ENCODE measurements at regions not wholly inside any gene's neighbourhood (a gene's known extent, or its start where the extent isn't known, plus 50 kb on each side); places are given as distances from the start of the nearest gene placed in this dataset.
"Not testable (repeated sequence)": the region's sequence is repeated elsewhere in the genome, so short reads cannot be mapped to it uniquely, and the experiment has no call there.

DNA sequence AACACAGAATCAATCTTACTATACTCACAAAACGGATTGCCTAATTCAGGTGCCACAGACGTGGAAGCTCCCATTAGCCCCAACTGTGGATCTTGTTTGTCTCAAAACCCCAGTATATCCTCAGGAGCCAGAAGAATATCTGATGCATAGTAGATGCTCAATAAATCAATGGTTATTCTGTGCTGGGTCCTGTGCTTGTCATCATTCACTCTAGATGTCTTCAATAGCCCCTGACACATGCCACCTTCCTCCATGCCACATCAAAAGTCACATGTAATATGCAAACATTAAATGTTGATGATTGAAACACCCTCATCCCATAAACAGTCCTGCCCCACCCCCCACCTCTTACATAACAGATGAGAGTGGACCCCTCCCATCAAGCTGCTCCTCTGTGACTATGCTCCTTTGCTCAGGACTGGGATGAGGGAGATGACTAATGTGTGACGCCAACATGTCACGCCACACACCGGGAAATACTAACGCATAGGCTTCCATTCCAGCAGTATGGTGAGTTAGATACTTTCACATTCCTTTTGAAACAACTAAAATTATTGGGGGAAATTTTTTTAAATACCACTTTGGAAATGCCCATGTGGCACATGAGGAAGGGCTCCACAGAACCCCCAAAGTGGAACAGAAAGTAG is 267.6 kb upstream of the SDK2 start:
- no peaks in the 10 kb centered on the region for H3K36me3 ChIP-seq (ENCODE audit: control insufficient read depth in 2 of 2, insufficient read depth in 2 of 2, low read length in 1 of 2)
- no peak overlapping the region for H3K27ac ChIP-seq (ENCODE audit: low read depth in 2 of 2, low read length in 1 of 2)
- no peaks in the 10 kb centered on the region for H3K4me1 ChIP-seq (ENCODE audit: control insufficient read depth in 2 of 2, insufficient read depth in 2 of 2, low read length in 1 of 2)
- no peak overlapping the region for H3K4me3 ChIP-seq (ENCODE audit: low read depth in 1 of 2, low read length in 2 of 2)
- peaks cover 0 to 6% of the 10 kb centered on the region in 2 donors for H3K9me3 ChIP-seq (ENCODE audit: control insufficient read depth in 2 of 2, insufficient read depth in 1 of 2, low read depth in 1 of 2, low read length in 1 of 2)
- 71 to 79% methylated on average over 6 of the region's 6 CpGs for WGBS, 2 donors
- peaks cover 0 to 3% of the 10 kb centered on the region in 2 donors for H3K27me3 ChIP-seq (ENCODE audit: control insufficient read depth in 1 of 2, insufficient read depth in 2 of 2, low read length in 2 of 2)

DNA sequence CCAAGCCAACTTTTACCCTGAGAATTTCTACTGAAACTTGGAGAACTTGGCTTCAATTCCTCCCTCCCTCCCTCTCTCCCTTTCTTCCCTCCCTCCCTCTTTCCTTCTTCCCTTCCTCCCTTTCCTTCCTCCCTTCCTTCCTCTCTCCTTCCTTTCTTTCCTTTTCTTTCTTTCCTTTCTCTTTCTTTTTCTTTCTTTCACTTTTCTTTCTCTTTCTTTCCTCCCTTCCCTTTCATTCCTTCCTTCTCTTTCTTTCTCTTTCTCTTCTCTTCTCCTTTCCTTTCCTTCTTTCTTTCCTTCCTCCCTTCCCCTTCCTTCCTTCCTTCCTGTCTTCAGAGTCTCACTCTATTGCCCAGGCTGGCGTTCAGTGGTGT is 268.1 kb upstream of the SDK2 start:
- Histone ChIP-seq H3K4me1 (ENCODE audit: control insufficient read depth in 2 of 2, insufficient read depth in 2 of 2, low read length in 1 of 2) (no peaks in the 10 kb centered on the region), H3K36me3 (ENCODE audit: control insufficient read depth in 2 of 2, insufficient read depth in 2 of 2, low read length in 1 of 2) (no peaks in the 10 kb centered on the region), H3K27me3 (ENCODE audit: control insufficient read depth in 1 of 2, insufficient read depth in 2 of 2, low read length in 2 of 2) (peaks cover 0 to 3% of the 10 kb centered on the region in 2 donors), H3K9me3 (ENCODE audit: control insufficient read depth in 2 of 2, insufficient read depth in 1 of 2, low read depth in 1 of 2, low read length in 1 of 2) (peaks cover 0 to 6% of the 10 kb centered on the region in 2 donors), H3K4me3 (ENCODE audit: low read depth in 1 of 2, low read length in 2 of 2) (no peak overlapping the region), H3K27ac (ENCODE audit: low read depth in 2 of 2, low read length in 1 of 2) (no peak overlapping the region)
- WGBS, 2 donors, result 77 to 78% methylated on average over 1 of the region's 1 CpG

DNA sequence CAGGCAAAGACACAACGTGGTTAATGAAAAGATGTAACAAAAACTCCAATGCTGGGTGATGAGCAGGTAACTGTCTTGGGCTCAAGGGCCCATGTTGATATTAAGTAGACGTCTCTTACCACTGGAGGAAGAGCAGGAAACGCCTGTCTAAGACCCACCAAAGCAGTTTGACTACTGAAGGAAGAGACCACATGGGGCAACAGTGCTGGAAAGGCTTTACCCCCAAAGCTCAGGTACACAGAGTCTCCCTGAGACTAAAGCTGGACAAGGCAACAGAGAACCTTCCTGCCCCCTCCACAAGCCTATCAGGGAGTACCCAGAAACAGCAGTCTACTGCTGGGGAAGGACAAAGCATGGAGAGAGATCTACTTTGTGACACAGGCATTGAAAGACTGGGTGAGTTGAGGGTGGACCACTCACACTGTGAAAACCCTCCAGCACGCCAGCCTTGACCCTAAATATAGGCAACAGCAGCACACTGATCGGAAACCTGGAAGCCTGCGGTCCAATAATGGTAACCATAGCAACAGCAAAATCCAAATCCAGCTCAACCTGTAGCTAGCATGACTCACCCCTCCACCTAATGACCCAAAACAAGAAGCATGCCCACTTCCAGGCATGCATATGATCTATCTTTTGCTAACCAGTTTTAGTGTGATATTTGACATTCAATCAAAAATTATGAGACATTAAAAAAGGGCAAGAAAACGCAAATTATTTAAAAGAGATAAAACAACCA is 270.5 kb upstream of the SDK2 start:
- H3K4me3 ChIP-seq (ENCODE audit: low read depth in 1 of 2, low read length in 2 of 2), result no peak overlapping the region
- 68 to 69% methylated on average over 7 of the region's 7 CpGs for WGBS, 2 donors
- no peaks in the 10 kb centered on the region for H3K36me3 ChIP-seq (ENCODE audit: control insufficient read depth in 2 of 2, insufficient read depth in 2 of 2, low read length in 1 of 2)

DNA sequence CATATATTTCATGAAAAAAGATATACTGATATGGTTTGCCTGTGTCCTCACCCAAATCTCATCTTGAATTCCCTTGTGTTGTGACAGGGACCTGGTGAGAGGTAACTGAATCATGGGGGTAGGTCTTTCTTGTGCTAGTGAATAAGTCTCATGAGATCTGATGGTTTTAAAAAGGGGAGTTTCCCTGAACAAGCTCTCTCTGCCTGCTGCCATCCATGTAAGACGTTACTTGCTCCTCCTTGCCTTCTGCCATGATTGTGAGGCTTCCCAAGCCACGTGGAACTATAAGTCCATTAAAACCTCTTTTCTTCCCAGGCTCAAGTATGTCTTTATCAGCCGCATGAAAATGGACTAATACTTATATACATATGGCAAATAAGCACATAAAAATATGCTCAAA is 274.8 kb upstream of the SDK2 start:
- not testable (repeated sequence) for H3K36me3 ChIP-seq (ENCODE audit: control insufficient read depth in 2 of 2, insufficient read depth in 2 of 2, low read length in 1 of 2); H3K27ac ChIP-seq (ENCODE audit: low read depth in 2 of 2, low read length in 1 of 2); H3K4me3 ChIP-seq (ENCODE audit: low read depth in 1 of 2, low read length in 2 of 2); H3K27me3 ChIP-seq (ENCODE audit: control insufficient read depth in 1 of 2, insufficient read depth in 2 of 2, low read length in 2 of 2); H3K9me3 ChIP-seq (ENCODE audit: control insufficient read depth in 2 of 2, insufficient read depth in 1 of 2, low read depth in 1 of 2, low read length in 1 of 2); H3K4me1 ChIP-seq (ENCODE audit: control insufficient read depth in 2 of 2, insufficient read depth in 2 of 2, low read length in 1 of 2)
- 75 to 79% methylated on average over 3 of the region's 3 CpGs for WGBS, 2 donors

More for the DNA sequence above, 270.5 kb upstream of the SDK2 start:
- H3K9me3 ChIP-seq (ENCODE audit: control insufficient read depth in 2 of 2, insufficient read depth in 1 of 2, low read depth in 1 of 2, low read length in 1 of 2), result peaks cover 0 to 6% of the 10 kb centered on the region in 2 donors
- H3K27me3 ChIP-seq (ENCODE audit: control insufficient read depth in 1 of 2, insufficient read depth in 2 of 2, low read length in 2 of 2), result peaks cover 0 to 3% of the 10 kb centered on the region in 2 donors
- no peak overlapping the region for H3K27ac ChIP-seq (ENCODE audit: low read depth in 2 of 2, low read length in 1 of 2)
- H3K4me1 ChIP-seq (ENCODE audit: control insufficient read depth in 2 of 2, insufficient read depth in 2 of 2, low read length in 1 of 2), result no peaks in the 10 kb centered on the region

DNA sequence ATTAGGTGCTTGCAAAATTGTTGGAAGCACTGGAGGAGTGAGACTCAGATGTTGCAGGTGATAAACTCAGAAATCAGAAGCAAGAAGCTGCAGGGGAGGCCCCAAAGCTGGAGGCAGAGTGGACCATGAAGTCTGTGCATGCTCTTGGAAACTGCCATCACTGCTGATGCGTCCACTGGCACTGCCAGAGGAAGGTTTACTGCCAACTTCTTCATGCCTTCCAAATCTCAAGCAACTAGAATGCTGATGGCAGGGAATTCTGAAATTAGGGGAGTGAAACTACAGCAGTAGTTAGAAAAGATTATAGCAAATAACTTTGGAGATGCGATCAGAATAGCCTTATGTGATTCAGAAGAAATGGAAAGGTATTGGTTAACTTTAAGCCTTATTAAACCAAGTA is 277.1 kb upstream of the SDK2 start:
- no peak overlapping the region for H3K4me3 ChIP-seq (ENCODE audit: low read depth in 1 of 2, low read length in 2 of 2)
- no peaks in the 10 kb centered on the region for H3K4me1 ChIP-seq (ENCODE audit: control insufficient read depth in 2 of 2, insufficient read depth in 2 of 2, low read length in 1 of 2)
- no peaks in the 10 kb centered on the region for H3K36me3 ChIP-seq (ENCODE audit: control insufficient read depth in 2 of 2, insufficient read depth in 2 of 2, low read length in 1 of 2)
- WGBS, 2 donors, result 70 to 74% methylated on average over 2 of the region's 2 CpGs
- no peaks in the 10 kb centered on the region for H3K27me3 ChIP-seq (ENCODE audit: control insufficient read depth in 1 of 2, insufficient read depth in 2 of 2, low read length in 2 of 2)
- H3K9me3 ChIP-seq (ENCODE audit: control insufficient read depth in 2 of 2, insufficient read depth in 1 of 2, low read depth in 1 of 2, low read length in 1 of 2), result no peaks in the 10 kb centered on the region
- H3K27ac ChIP-seq (ENCODE audit: low read depth in 2 of 2, low read length in 1 of 2), result no peak overlapping the region

DNA sequence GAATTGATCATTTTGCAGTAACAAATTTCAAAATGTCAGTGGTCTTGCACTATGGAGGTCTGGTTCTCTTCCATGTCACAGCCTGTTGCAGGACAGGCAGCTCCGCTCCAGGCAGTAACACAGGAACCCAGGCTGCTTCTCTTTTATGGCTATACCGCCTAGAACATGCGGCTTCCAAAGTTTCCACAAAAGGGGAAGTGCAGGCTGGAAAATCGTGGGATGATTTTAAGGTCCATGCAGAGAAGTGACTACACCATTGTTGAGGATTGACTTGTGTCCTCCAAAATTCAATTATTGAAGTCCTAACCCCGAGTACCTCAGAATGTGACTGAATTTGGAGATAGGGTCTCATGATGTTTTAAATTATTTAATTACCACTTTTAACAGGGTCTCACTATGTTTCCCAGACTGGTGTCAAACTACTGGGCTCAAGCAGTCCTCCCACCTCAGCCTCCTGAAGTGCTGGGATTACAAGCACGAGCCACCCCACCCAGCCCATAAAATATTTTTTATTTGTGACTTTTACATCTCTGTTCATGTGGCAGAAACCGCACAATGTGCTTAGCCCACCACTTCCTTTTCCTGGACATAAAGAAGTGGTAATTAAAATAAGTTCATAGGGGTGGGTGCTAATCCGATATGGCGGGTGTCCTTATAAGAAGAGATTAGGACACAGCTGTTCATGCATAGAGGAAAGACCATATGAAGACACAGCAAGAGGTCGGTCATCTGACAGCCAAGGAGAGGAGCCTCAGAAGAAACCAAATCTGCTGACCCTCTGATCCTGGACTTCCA is 279.2 kb upstream of the RPL38 start:
- Histone ChIP-seq H3K4me3 (ENCODE audit: low read depth in 1 of 2, low read length in 2 of 2) (no peak overlapping the region), H3K27ac (ENCODE audit: low read depth in 2 of 2, low read length in 1 of 2) (no peak overlapping the region), H3K4me1 (ENCODE audit: control insufficient read depth in 2 of 2, insufficient read depth in 2 of 2, low read length in 1 of 2) (no peaks in the 10 kb centered on the region), H3K9me3 (ENCODE audit: control insufficient read depth in 2 of 2, insufficient read depth in 1 of 2, low read depth in 1 of 2, low read length in 1 of 2) (no peaks in the 10 kb centered on the region), H3K36me3 (ENCODE audit: control insufficient read depth in 2 of 2, insufficient read depth in 2 of 2, low read length in 1 of 2) (no peaks in the 10 kb centered on the region), H3K27me3 (ENCODE audit: control insufficient read depth in 1 of 2, insufficient read depth in 2 of 2, low read length in 2 of 2) (no peaks in the 10 kb centered on the region)
- WGBS, 2 donors, result 74% methylated on average over 10 of the region's 10 CpGs

DNA sequence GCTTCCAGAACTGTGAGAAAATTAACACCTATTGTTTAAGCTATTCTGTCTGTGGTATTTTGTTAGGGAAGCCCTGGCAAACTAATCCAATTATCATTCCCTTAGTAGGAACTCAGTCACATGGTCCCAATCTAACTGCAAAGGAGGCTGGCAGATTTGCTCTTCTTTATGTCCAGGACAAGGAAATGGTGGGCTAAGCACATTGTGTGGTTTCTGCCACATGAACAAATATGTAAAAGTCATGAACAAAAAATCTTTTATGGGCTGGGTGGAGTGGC is 278.6 kb upstream of the RPL38 start:
- Histone ChIP-seq H3K4me3 (ENCODE audit: low read depth in 1 of 2, low read length in 2 of 2) (no peak overlapping the region), H3K9me3 (ENCODE audit: control insufficient read depth in 2 of 2, insufficient read depth in 1 of 2, low read depth in 1 of 2, low read length in 1 of 2) (no peaks in the 10 kb centered on the region), H3K27ac (ENCODE audit: low read depth in 2 of 2, low read length in 1 of 2) (no peak overlapping the region), H3K4me1 (ENCODE audit: control insufficient read depth in 2 of 2, insufficient read depth in 2 of 2, low read length in 1 of 2) (no peaks in the 10 kb centered on the region), H3K27me3 (ENCODE audit: control insufficient read depth in 1 of 2, insufficient read depth in 2 of 2, low read length in 2 of 2) (no peaks in the 10 kb centered on the region), H3K36me3 (ENCODE audit: control insufficient read depth in 2 of 2, insufficient read depth in 2 of 2, low read length in 1 of 2) (no peaks in the 10 kb centered on the region)

DNA sequence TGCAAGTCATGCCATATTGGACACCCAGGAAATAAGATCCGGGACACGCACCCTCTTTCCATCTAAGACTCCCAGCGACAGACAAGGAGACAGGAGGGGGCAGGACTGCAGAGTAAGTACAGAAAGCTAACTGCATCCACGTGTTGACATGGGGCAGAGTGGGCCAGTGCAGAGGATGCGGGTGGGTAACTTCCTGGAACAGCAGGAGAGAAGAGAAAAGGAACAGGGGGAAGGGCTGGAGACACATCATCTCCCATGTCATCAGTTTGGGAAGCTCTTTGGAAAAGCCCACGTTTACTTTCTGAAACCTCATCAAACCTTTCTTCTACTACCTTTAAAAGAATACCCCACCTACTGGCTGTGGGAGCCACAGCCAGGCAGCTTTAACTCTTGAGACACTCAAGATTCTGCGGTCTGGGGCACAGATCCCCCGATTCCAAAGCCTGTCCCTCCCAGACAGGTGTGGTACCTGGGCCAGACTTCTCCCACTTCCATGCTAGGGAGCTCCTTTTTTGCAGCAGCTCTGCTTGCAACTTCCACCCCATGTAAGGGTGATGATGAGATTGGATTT is 273.5 kb upstream of the RPL38 start:
- H3K27ac ChIP-seq (ENCODE audit: low read depth in 2 of 2, low read length in 1 of 2), result no peak overlapping the region
- no peaks in the 10 kb centered on the region for H3K9me3 ChIP-seq (ENCODE audit: control insufficient read depth in 2 of 2, insufficient read depth in 1 of 2, low read depth in 1 of 2, low read length in 1 of 2)
- H3K27me3 ChIP-seq (ENCODE audit: control insufficient read depth in 1 of 2, insufficient read depth in 2 of 2, low read length in 2 of 2), result no peaks in the 10 kb centered on the region
- no peak overlapping the region for H3K4me3 ChIP-seq (ENCODE audit: low read depth in 1 of 2, low read length in 2 of 2)
- WGBS, 2 donors, result 43 to 50% methylated on average over 8 of the region's 8 CpGs
- H3K4me1 ChIP-seq (ENCODE audit: control insufficient read depth in 2 of 2, insufficient read depth in 2 of 2, low read length in 1 of 2), result no peaks in the 10 kb centered on the region
- no peaks in the 10 kb centered on the region for H3K36me3 ChIP-seq (ENCODE audit: control insufficient read depth in 2 of 2, insufficient read depth in 2 of 2, low read length in 1 of 2)

DNA sequence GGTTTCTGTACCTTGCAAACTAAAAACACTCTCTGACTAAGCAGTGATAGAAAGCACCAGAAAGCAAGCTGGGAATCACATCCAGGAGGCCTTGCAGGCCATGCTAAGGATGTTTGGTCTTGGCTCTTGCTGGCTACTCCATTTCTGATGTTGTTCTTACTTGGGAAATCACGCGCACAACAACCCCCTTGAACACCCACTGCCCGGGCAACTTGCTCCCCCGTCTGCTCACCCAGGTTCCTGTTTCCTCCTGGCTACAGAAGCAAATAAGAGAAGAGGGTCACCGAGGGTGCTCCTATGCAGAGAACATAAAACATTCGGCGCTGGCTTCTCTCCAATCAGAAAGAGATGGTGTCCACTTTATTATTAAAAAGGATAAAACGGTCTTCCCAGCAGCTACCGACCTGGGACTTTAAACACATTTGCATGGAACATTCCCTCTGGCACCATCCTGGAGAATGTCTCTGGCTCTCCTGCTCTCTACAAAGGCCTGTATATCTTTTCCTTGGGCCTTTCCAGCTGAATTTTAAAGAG is 271.2 kb upstream of the RPL38 start:
- Histone ChIP-seq H3K4me1 (ENCODE audit: control insufficient read depth in 2 of 2, insufficient read depth in 2 of 2, low read length in 1 of 2) (no peaks in the 10 kb centered on the region), H3K4me3 (ENCODE audit: low read depth in 1 of 2, low read length in 2 of 2) (no peak overlapping the region), H3K27me3 (ENCODE audit: control insufficient read depth in 1 of 2, insufficient read depth in 2 of 2, low read length in 2 of 2) (no peaks in the 10 kb centered on the region), H3K36me3 (ENCODE audit: control insufficient read depth in 2 of 2, insufficient read depth in 2 of 2, low read length in 1 of 2) (no peaks in the 10 kb centered on the region), H3K9me3 (ENCODE audit: control insufficient read depth in 2 of 2, insufficient read depth in 1 of 2, low read depth in 1 of 2, low read length in 1 of 2) (no peaks in the 10 kb centered on the region), H3K27ac (ENCODE audit: low read depth in 2 of 2, low read length in 1 of 2) (no peak overlapping the region)
- WGBS, 2 donors, result 79 to 85% methylated on average over 9 of the region's 9 CpGs

Measured in esophagus (tissue), 2 donors.